SW480 (cell line): ENCODE measurements at regions not wholly inside any gene's neighbourhood (a gene's known extent, or its start where the extent isn't known, plus 50 kb on each side); places are given as distances from the start of the nearest gene placed in this dataset.

ENCODE experiments used
- DNase-seq: peaks from one replicate; pipeline ENCODE4 v3.0.0-alpha.2; 2016; ENCODE audit warnings: low spot score

- no peak for DNase-seq
These were observed 167.8 kb upstream of the EDNRA start for GRCh38 chr4:147313108-147313507.

GRCh38 chr4:147318586-147318985 lies 162.3 kb upstream of the EDNRA start:
- no peak for DNase-seq

GRCh38 chr4:147325571-147325981 lies 155.3 kb upstream of the EDNRA start:
- no peak for DNase-seq

GRCh38 chr4:147326591-147326990 lies 154.3 kb upstream of the EDNRA start:
- no peak for DNase-seq

- no peak for DNase-seq
These were observed 153.6 kb upstream of the EDNRA start for GRCh38 chr4:147327322-147327721.

GRCh38 chr4:147328189-147328588 lies 152.7 kb upstream of the EDNRA start:
- DNase-seq = no peak

GRCh38 chr4:147328756-147329446 lies 152.0 kb upstream of the EDNRA start:
- DNase-seq = no peak

- DNase-seq = no peak
These were observed 148.8 kb upstream of the EDNRA start for GRCh38 chr4:147332091-147332490.

- no peak for DNase-seq
These were observed 146.4 kb upstream of the EDNRA start for GRCh38 chr4:147334478-147334877.

- no peak for DNase-seq
These were observed 145.7 kb upstream of the EDNRA start for GRCh38 chr4:147335183-147335582.

GRCh38 chr4:147336252-147336651 lies 144.6 kb upstream of the EDNRA start:
- no peak for DNase-seq

GRCh38 chr4:147339100-147339499 lies 141.8 kb upstream of the EDNRA start:
- DNase-seq = peak; percentile 9

- no peak for DNase-seq
These were observed 140.8 kb upstream of the EDNRA start for GRCh38 chr4:147340111-147340510.

GRCh38 chr4:147340591-147341120 lies 140.2 kb upstream of the EDNRA start:
- DNase-seq = peak; percentile 72

- no peak for DNase-seq
These were observed 137.2 kb upstream of the EDNRA start for GRCh38 chr4:147343692-147344091.

GRCh38 chr4:147345662-147346061 lies 135.2 kb upstream of the EDNRA start:
- DNase-seq = no peak

GRCh38 chr4:147347217-147347616 lies 133.7 kb upstream of the EDNRA start:
- no peak for DNase-seq

- DNase-seq = no peak
These were observed 131.7 kb upstream of the EDNRA start for GRCh38 chr4:147349193-147349592.

- DNase-seq = no peak
These were observed 129.7 kb upstream of the EDNRA start for GRCh38 chr4:147351083-147351787.

GRCh38 chr4:147354237-147354636 lies 126.7 kb upstream of the EDNRA start:
- no peak for DNase-seq

- no peak for DNase-seq
These were observed 125.8 kb upstream of the EDNRA start for GRCh38 chr4:147355032-147355656.

- no peak for DNase-seq
These were observed 125.0 kb upstream of the EDNRA start for GRCh38 chr4:147355847-147356246.

- DNase-seq = no peak
These were observed 120.6 kb upstream of the EDNRA start for GRCh38 chr4:147360301-147360700.
